ENCODE measurements at regions not wholly inside any gene's neighbourhood (a gene's known extent, or its start where the extent isn't known, plus 50 kb on each side); places are given as distances from the start of the nearest gene placed in this dataset.

DNA sequence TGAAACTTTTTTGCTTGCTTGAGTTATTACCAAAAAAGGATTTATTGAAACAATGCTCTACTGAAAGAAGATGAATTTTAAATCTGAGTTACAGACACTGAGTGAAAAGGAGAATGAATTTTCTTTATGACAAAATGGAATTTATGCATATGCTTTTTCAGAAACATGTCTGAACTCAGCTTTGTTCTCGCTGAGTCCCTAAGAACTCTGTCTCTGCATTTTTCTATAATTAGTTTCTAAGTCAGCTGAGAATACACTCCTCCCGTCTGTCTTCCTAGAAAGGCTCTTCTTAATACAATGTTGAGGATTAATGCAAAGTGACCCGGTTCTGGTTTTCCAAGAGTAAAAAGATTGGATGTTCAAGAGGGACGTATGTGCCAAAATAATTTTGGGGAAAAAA is 463.5 kb downstream of the NKX6-1 start:
- TF ChIP-seq EZH2phosphoT487 (IDR thresholded peaks at IDR 0.05; ENCODE audit: insufficient read depth, low read depth): no peak
- TF ChIP-seq EZH2 (IDR thresholded peaks at IDR 0.05; ENCODE audit: insufficient read depth, poor library complexity, severe bottlenecking): no peak
